GM23338 (cell line): ENCODE measurements at regions not wholly inside any gene's neighbourhood (a gene's known extent, or its start where the extent isn't known, plus 50 kb on each side); places are given as distances from the start of the nearest gene placed in this dataset.

Experiments
- ATAC-seq: fragments of 200-7000 bp; cut with Tn5 transposase; 3 replicates; pipeline ENCODE4 v1.9.1; 2020
- DNase-seq: peaks from one replicate; pipeline ENCODE4 v3.0.0-alpha.2; 2015; ENCODE audit warnings: low spot score
- H2AFZ ChIP-seq: fragments of 200-600 bp; sonication (generic); 2 replicates; pipeline ENCODE4 v1.8.0; 2016; ENCODE audit warnings: antibody characterized with exemption, mild to moderate bottlenecking, moderate library complexity
- H3F3A ChIP-seq: fragments of 200-600 bp; sonication (generic); replicated peaks from 2 replicates; pipeline ENCODE4 v1.8.0; 2017; ENCODE audit warnings: antibody characterized with exemption, mixed run types, low read depth
- H3K27ac ChIP-seq: fragments of 200-600 bp; sonication (generic); 2 replicates; pipeline ENCODE4 v1.6.1; 2016; ENCODE audit warnings: low read depth
- H3K27me3 ChIP-seq: fragments of 200-600 bp; sonication (generic); 2 replicates; pipeline ENCODE4 v1.8.0; 2016; ENCODE audit warnings: mild to moderate bottlenecking, mixed run types, moderate library complexity; ENCODE audit not compliant: insufficient read depth
- H3K36me3 ChIP-seq: fragments of 200-600 bp; sonication (generic); 2 replicates; pipeline ENCODE4 v1.8.0; 2016; ENCODE audit warnings: mild to moderate bottlenecking; ENCODE audit not compliant: insufficient read depth
- H3K4me1 ChIP-seq: fragments of 200-600 bp; sonication (generic); 2 replicates; pipeline ENCODE4 v1.8.0; 2016; ENCODE audit warnings: mild to moderate bottlenecking, moderate library complexity; ENCODE audit not compliant: insufficient read depth
- H3K4me2 ChIP-seq: fragments of 200-600 bp; sonication (generic); 2 replicates; pipeline ENCODE4 v1.7.1; 2017; ENCODE audit warnings: mixed run types
- H3K4me3 ChIP-seq: fragments of 200-600 bp; sonication (generic); 2 replicates; pipeline ENCODE4 v1.6.1; 2016; ENCODE audit warnings: mixed run types
- H3K79me2 ChIP-seq: fragments of 200-600 bp; sonication (generic); replicated peaks from 2 replicates; pipeline ENCODE4 v1.8.0; 2017; ENCODE audit warnings: mild to moderate bottlenecking; ENCODE audit not compliant: insufficient read depth
- H3K9me2 ChIP-seq: fragments of 200-600 bp; sonication (generic); 2 replicates; pipeline ENCODE4 v1.8.0; 2017; ENCODE audit not compliant: insufficient read depth
- H4K20me1 ChIP-seq: fragments of 200-600 bp; sonication (generic); replicated peaks from 2 replicates; pipeline ENCODE4 v1.8.0; 2017; ENCODE audit warnings: mild to moderate bottlenecking; ENCODE audit not compliant: insufficient read depth
- H3K27ac Mint-ChIP-seq: 2 replicates; pipeline ENCODE4 v1.8.0; 2020; ENCODE audit warnings: inconsistent platforms, mild to moderate bottlenecking, moderate library complexity, mixed read lengths
- H3K27me3 Mint-ChIP-seq: 3 replicates; pipeline ENCODE4 v1.8.0; 2022; ENCODE audit warnings: low read depth, mild to moderate bottlenecking, moderate library complexity, mixed read lengths, inconsistent platforms; ENCODE audit not compliant: insufficient read depth, poor library complexity
- H3K36me3 Mint-ChIP-seq: 3 replicates; pipeline ENCODE4 v1.8.0; 2021; ENCODE audit warnings: low read depth, mild to moderate bottlenecking, inconsistent platforms, moderate library complexity, mixed read lengths
- H3K4me1 Mint-ChIP-seq: 3 replicates; pipeline ENCODE4 v1.8.0; 2020; ENCODE audit warnings: mild to moderate bottlenecking, inconsistent platforms, mixed read lengths
- H3K4me3 Mint-ChIP-seq: 3 replicates; pipeline ENCODE4 v1.8.0; 2021; ENCODE audit warnings: moderate library complexity, mild to moderate bottlenecking, inconsistent platforms, mixed read lengths
- H3K9me3 Mint-ChIP-seq: 3 replicates; pipeline ENCODE4 v1.8.0; 2020; ENCODE audit warnings: moderate library complexity, mild to moderate bottlenecking, inconsistent platforms, mixed read lengths
- CTCF ChIP-seq, 2 experiments: fragments of 200-600 bp in 1 of 2; sonication (generic) in 1 of 2; conservative IDR thresholded peaks; 2 replicates each; pipeline versions ENCODE4 v1.5.1 to v1.6.1; 2016 to 2017; ENCODE audit warnings: antibody characterized with exemption in 2 of 2, low read depth in 2 of 2, mild to moderate bottlenecking in 2 of 2, moderate library complexity in 1 of 2
- ETS1 ChIP-seq: IDR thresholded peaks from 2 replicates; pipeline ENCODE4 v1.6.1; 2016; ENCODE audit warnings: antibody characterized with exemption
- EZH2 ChIP-seq: fragments of 200-600 bp; sonication (generic); IDR thresholded peaks from one replicate; pipeline ENCODE4 v1.8.0; 2017; ENCODE audit warnings: antibody characterized with exemption, mild to moderate bottlenecking, low read depth; ENCODE audit not compliant: unreplicated experiment
- EZH2phosphoT487 ChIP-seq: fragments of 200-600 bp; sonication (generic); IDR thresholded peaks from one replicate; pipeline ENCODE4 v1.8.1; 2018; ENCODE audit warnings: antibody characterized with exemption; ENCODE audit not compliant: unreplicated experiment
- JUNB ChIP-seq: IDR thresholded peaks from one replicate; pipeline ENCODE4 v1.6.1; 2016; ENCODE audit warnings: antibody characterized with exemption; ENCODE audit not compliant: unreplicated experiment
- POLR2AphosphoS5 ChIP-seq: IDR thresholded peaks from 2 replicates; pipeline ENCODE4 v1.6.1; 2016; ENCODE audit warnings: antibody characterized with exemption, low read depth
- REST ChIP-seq: IDR thresholded peaks from one replicate; pipeline ENCODE4 v1.6.1; 2018; ENCODE audit warnings: antibody characterized with exemption; ENCODE audit not compliant: unreplicated experiment
- ZNF331 ChIP-seq: fragments of 250-450 bp; sonication (Bioruptor Pico); IDR thresholded peaks from 2 replicates; pipeline ENCODE4 v1.5.0; 2020; ENCODE audit warnings: low read depth, mild to moderate bottlenecking, moderate library complexity
- ZNF462 ChIP-seq: fragments of 250-450 bp; sonication (Bioruptor Pico); IDR thresholded peaks from 2 replicates; pipeline ENCODE4 v1.5.0; 2020; ENCODE audit warnings: mild to moderate bottlenecking, moderate library complexity

- no peak for TF ChIP-seq EZH2phosphoT487
- TF ChIP-seq ETS1, result no peak
- TF ChIP-seq CTCF (conservative IDR thresholded peaks at IDR 0.05; ENCODE audit: low read depth in 2 of 2), result no peak
- TF ChIP-seq JUNB, result no peak
- no peak for TF ChIP-seq POLR2AphosphoS5
- TF ChIP-seq EZH2, result no peak
- no peak for TF ChIP-seq ZNF331 (CRISPR knock-in tag)
Observed at GRCh38 chr4:188434643-188435042, 295.4 kb downstream of the TRIML1 start (continued).

- Histone ChIP-seq H3K79me2 (no peaks in the 10 kb centered on the region), H3K36me3 (no peaks in the 10 kb centered on the region), H3F3A (no peaks in the 10 kb centered on the region; the same call in 1 of the 2 replicates), H2AFZ (no peak overlapping the region), H3K4me1 (peaks cover 30% of the 10 kb centered on the region), H3K27ac (no peak overlapping the region), H4K20me1 (no peaks in the 10 kb centered on the region), H3K4me2 (no peak overlapping the region), H3K4me3 (no peak overlapping the region), H3K9me2 (no peaks in the 10 kb centered on the region), H3K27me3 (no peaks in the 10 kb centered on the region)
- Mint-ChIP-seq H3K4me1 (peaks cover 37% of the 10 kb centered on the region), H3K36me3 (peaks cover 10% of the 10 kb centered on the region), H3K4me3 (no peak overlapping the region), H3K27me3 (peaks cover 5% of the 10 kb centered on the region), H3K27ac (no peak overlapping the region), H3K9me3 (peaks cover 2% of the 10 kb centered on the region; the same call in 2 of the 3 replicates)
- DNase-seq, result no peak
- ATAC-seq, result no peak
- TF ChIP-seq POLR2AphosphoS5, result no peak
- no peak for TF ChIP-seq ZNF462
- TF ChIP-seq REST, result no peak
- no peak for TF ChIP-seq ETS1
Observed at GRCh38 chr4:188435381-188435780, 296.1 kb downstream of the TRIML1 start.
